Small intestine (tissue), 7 donors: ENCODE measurements at regions not wholly inside any gene's neighbourhood (a gene's known extent, or its start where the extent isn't known, plus 50 kb on each side); places are given as distances from the start of the nearest gene placed in this dataset.

Experiments
- DNase-seq, 2 donors: peaks; one replicate each; pipeline versions ENCODE4 v3.0.0 to v3.0.0-alpha.2; 2013
- FAIRE-seq: peaks from 2 replicates; lab custom pipeline; 2012; peaks lifted over from hg19 to GRCh38; lab: Jason Lieb, UNC
- H3K27ac ChIP-seq, 3 donors: one replicate each; pipeline ENCODE4 v1.5.1; 2013; ENCODE audit warnings: low read length in 2 of 3, mild to moderate bottlenecking in 2 of 3, control low read depth in 1 of 3, inconsistent platforms in 1 of 3, low read depth in 1 of 3, moderate library complexity in 1 of 3
- H3K27me3 ChIP-seq, 3 donors: one replicate each; pipeline ENCODE4 v1.6.1; 2013; ENCODE audit warnings: low read length in 3 of 3, inconsistent platforms in 1 of 3; ENCODE audit not compliant: control insufficient read depth in 3 of 3, insufficient read depth in 3 of 3
- H3K36me3 ChIP-seq, 3 donors: one replicate each; pipeline ENCODE4 v1.6.1; 2013; ENCODE audit warnings: low read length in 3 of 3, inconsistent platforms in 1 of 3, low read depth in 1 of 3, mild to moderate bottlenecking in 1 of 3, moderate library complexity in 1 of 3; ENCODE audit not compliant: control insufficient read depth in 3 of 3, insufficient read depth in 2 of 3
- H3K4me1 ChIP-seq, 3 donors: one replicate each; pipeline ENCODE4 v1.6.1; 2013; ENCODE audit warnings: low read length in 2 of 3, inconsistent platforms in 1 of 3, low read depth in 1 of 3, mild to moderate bottlenecking in 1 of 3, moderate library complexity in 1 of 3; ENCODE audit not compliant: control insufficient read depth in 3 of 3, insufficient read depth in 2 of 3
- H3K4me3 ChIP-seq, 3 donors: one replicate each; pipeline ENCODE4 v1.5.1; 2013; ENCODE audit warnings: low read length in 3 of 3, control low read depth in 1 of 3, inconsistent platforms in 1 of 3, low read depth in 1 of 3, mild to moderate bottlenecking in 1 of 3, moderate library complexity in 1 of 3
- H3K9me3 ChIP-seq, 2 donors: one replicate each; pipeline ENCODE4 v1.6.1; 2013; ENCODE audit warnings: low read depth in 1 of 2, low read length in 1 of 2; ENCODE audit not compliant: control insufficient read depth in 2 of 2, insufficient read depth in 1 of 2
- WGBS, 3 donors: extraction: QIAGEN DNeasy Blood & Tissue Kit; methylation state at CpG; one replicate each; pipeline ENCODE4 v1.1.7; 2013; 5-methylcytosine and 5-hydroxymethylcytosine counted together
- donor health status: healthy with polysubstance abuse.
- donor health status: control.
- donor health status: control.
- donor health status: Bipolar disorder and iron deficiency.
- donor health status: healthy.

DNA sequence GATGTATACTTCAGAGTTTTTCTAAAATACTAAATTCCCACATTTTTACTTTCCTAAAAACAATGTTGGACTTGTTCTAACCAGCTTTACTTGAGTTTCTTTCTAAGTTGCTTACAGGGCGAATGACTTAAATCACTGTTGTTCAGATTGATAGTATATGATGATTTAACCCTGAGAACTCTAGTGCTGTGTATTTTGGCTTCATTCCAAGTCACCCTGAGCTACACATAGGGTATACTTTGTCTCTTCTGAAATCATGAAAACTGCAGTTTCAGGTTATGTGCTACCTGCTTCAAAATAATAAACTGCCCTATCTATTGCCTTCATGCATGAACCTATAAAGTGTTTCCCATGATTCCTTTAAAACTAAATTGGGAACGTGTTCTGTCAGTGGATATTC, 162.5 kb upstream of the PDE3A start:
- no peak overlapping the region for H3K27ac ChIP-seq
- WGBS, 3 donors = 21 to 50% (median 40%) methylated on average over 2 of the region's 2 CpGs

GRCh38 chr12:20206410-20206809, 161.9 kb upstream of the PDE3A start:
- no peak for FAIRE-seq
- Histone ChIP-seq H3K27me3 (no peaks in the 10 kb centered on the region), H3K4me3 (no peak overlapping the region), H3K36me3 (no peaks in the 10 kb centered on the region), H3K9me3 (peaks cover 0 to 6% of the 10 kb centered on the region in 2 donors), H3K27ac (no peak overlapping the region), H3K4me1 (peaks cover 0 to 3% (median 0%) of the 10 kb centered on the region in 3 donors)
- 24 to 50% (median 31%) methylated on average over 2 of the region's 2 CpGs for WGBS, 3 donors
- DNase-seq = no peak

More for the DNA sequence above, 162.5 kb upstream of the PDE3A start:
- Histone ChIP-seq H3K9me3 (peaks cover 0 to 6% of the 10 kb centered on the region in 2 donors), H3K36me3 (no peaks in the 10 kb centered on the region), H3K4me3 (no peak overlapping the region), H3K4me1 (no peaks in the 10 kb centered on the region), H3K27me3 (no peaks in the 10 kb centered on the region)
- DNase-seq (peak; percentile 18 to 20), FAIRE-seq (no peak)

DNA sequence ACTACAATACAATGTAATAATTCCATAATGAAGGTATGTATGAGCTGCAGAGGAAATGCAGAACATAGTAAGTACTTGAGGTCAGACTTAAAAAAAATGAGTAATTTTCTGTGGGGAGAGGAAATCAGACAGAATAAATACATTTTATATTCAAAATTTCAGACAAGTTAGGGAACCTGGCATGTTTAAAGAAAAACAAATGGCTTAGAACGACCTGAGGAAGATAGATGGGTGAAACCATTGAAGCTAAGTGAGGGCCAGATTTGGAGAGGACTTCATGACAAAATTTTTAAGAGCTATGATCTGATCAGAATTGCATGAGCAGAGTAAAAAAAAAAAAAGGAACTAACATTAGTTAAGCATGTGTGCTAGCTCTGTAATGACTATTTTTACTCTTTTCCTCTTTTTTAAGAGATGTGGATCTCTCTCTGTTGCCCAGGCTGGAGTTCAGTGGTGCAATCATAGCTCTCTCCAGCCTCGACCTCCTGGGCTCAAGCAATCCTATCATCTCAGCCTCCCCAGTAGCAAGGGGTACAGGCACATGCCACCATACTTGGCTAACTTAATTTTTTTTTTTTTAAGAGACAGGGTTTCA, 157.6 kb upstream of the PDE3A start:
- DNase-seq = no peak
- no peak overlapping the region for H3K4me3 ChIP-seq
- no peaks in the 10 kb centered on the region for H3K27me3 ChIP-seq
- H3K27ac ChIP-seq = no peak overlapping the region
- 62 to 86% (median 72%) methylated on average over 2 of the region's 2 CpGs for WGBS, 3 donors
- no peaks in the 10 kb centered on the region for H3K36me3 ChIP-seq
- peaks cover 0 to 20% (median 10%) of the 10 kb centered on the region in 3 donors for H3K4me1 ChIP-seq
- H3K9me3 ChIP-seq = no peaks in the 10 kb centered on the region
- FAIRE-seq = no peak

GRCh38 chr12:20211541-20211940, 156.8 kb upstream of the PDE3A start:
- Histone ChIP-seq H3K27me3 (no peaks in the 10 kb centered on the region), H3K9me3 (no peaks in the 10 kb centered on the region), H3K4me3 (no peak overlapping the region), H3K36me3 (no peaks in the 10 kb centered on the region), H3K27ac (peak overlapping the region in 1 of 3 donors; percentile 20), H3K4me1 (peaks cover 0 to 20% (median 10%) of the 10 kb centered on the region in 3 donors)
- 8 to 20% (median 15%) methylated on average over 3 of the region's 3 CpGs for WGBS, 3 donors
- FAIRE-seq (no peak), DNase-seq (peak; percentile 14 to 41)

- Histone ChIP-seq H3K4me1 (peaks cover 0 to 20% (median 10%) of the 10 kb centered on the region in 3 donors), H3K9me3 (no peaks in the 10 kb centered on the region), H3K36me3 (no peaks in the 10 kb centered on the region), H3K4me3 (no peak overlapping the region), H3K27me3 (no peaks in the 10 kb centered on the region), H3K27ac (peak overlapping the region in 2 of 3 donors; percentile 52 to 63)
- DNase-seq (peak in 1 of 2 donors; percentile 3), FAIRE-seq (no peak)
- WGBS, 3 donors = 18 to 30% (median 27%) methylated on average over 2 of the region's 2 CpGs
Observed at GRCh38 chr12:20211981-20212421, 156.3 kb upstream of the PDE3A start.

GRCh38 chr12:20212658-20213555, 155.4 kb upstream of the PDE3A start:
- no peaks in the 10 kb centered on the region for H3K36me3 ChIP-seq
- 18 to 35% (median 27%) methylated on average over 9 of the region's 9 CpGs for WGBS, 3 donors
- H3K27ac ChIP-seq = peak overlapping the region in 2 of 3 donors; percentile 29 to 52
- H3K4me3 ChIP-seq = no peak overlapping the region
- peaks cover 0 to 20% (median 10%) of the 10 kb centered on the region in 3 donors for H3K4me1 ChIP-seq
- H3K27me3 ChIP-seq = no peaks in the 10 kb centered on the region
- H3K9me3 ChIP-seq = no peaks in the 10 kb centered on the region
- peak; percentile 55 to 69 for DNase-seq
- no peak for FAIRE-seq

DNA sequence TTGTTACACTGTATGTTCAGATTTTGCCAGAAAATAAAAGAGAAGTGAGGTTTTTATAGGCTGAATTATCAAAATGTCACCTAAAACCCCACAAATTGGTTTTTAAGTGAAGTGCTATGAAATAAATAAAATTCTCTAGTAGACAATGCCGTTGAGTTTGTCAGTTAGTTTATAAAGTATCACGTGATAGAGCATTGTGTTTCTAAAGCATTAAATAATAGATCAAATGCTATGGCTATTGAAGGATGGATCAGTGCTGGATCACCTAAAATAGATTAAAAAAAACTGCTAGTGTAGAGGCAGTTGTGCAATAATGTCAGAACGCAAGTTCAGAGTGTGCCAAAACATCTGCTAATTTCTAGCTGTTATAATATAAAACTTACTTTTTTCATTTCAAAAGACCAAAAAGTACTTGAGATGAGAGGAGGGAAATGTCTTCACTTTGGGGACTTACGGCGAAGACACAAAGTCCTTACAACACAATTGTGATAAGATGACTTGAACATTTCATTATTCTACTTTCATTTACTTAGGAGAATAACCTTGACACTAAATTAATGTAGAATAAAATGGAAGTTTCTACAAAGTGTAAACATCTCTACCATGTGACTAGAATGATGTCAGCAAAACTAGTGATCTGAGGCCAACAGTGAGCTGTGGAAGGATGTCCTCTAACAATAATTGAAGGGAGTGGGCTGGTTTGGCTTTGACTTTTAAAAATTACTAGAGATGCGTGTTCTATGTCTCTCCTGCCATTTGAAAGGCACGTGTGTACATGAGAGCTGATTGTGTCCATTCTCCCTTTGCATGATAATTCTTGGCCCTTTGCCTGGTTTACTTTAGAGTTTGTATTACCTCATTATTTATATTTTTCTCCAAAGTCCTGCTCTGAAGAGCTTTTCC, 154.4 kb upstream of the PDE3A start:
- Histone ChIP-seq H3K4me3 (no peak overlapping the region), H3K27ac (no peak overlapping the region), H3K9me3 (no peaks in the 10 kb centered on the region), H3K27me3 (no peaks in the 10 kb centered on the region), H3K4me1 (peaks cover 0 to 20% (median 10%) of the 10 kb centered on the region in 3 donors), H3K36me3 (no peaks in the 10 kb centered on the region)
- WGBS, 3 donors = 64 to 78% (median 77%) methylated on average over 7 of the region's 7 CpGs
- FAIRE-seq (no peak), DNase-seq (no peak)

DNA sequence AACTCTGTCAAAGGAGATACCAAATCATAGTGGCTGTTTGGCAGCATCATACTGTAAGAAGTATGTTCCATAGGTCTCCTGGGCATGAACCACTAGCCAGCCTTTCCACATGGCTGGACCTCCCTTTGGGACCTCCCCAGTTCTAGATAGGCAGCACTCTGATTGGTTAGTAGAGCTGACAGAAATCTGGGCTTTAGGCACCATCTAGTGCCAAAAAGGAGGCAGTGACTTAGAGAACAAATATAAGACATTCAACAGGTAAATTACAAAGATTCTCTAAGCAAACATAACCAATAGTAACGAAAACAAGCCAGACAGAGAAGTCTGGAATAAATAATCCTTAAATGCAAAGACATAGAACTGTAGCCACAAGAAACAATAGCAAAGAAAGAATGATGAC, 148.0 kb upstream of the PDE3A start:
- Histone ChIP-seq H3K4me3 (no peak overlapping the region), H3K27me3 (no peaks in the 10 kb centered on the region), H3K27ac (no peak overlapping the region), H3K36me3 (no peaks in the 10 kb centered on the region), H3K9me3 (peaks cover 0 to 5% of the 10 kb centered on the region in 2 donors), H3K4me1 (no peaks in the 10 kb centered on the region)
- 52 to 86% (median 76%) methylated on average over 1 of the region's 1 CpG for WGBS, 3 donors
- no peak for FAIRE-seq
- DNase-seq = peak in 1 of 2 donors; percentile 47
